Psoas muscle (tissue), 7 donors: ENCODE measurements at regions not wholly inside any gene's neighbourhood (a gene's known extent, or its start where the extent isn't known, plus 50 kb on each side); places are given as distances from the start of the nearest gene placed in this dataset.

Experiments
- ATAC-seq, 4 donors: fragments of 200-7000 bp; cut with Tn5 transposase; one replicate each; pipeline ENCODE4 v1.9.1; 2020; ENCODE audit warnings: moderate library complexity in 3 of 4, mild to moderate bottlenecking in 2 of 4
- DNase-seq, 2 donors: peaks; one replicate each; pipeline ENCODE4 v3.0.0-alpha.2; 2020
- H3K27ac ChIP-seq: fragments of 200-600 bp; one replicate; pipeline ENCODE4 v1.8.0; 2022
- H3K27me3 ChIP-seq, 3 donors: fragments of 200-600 bp in 1 of 3; one replicate each; pipeline versions ENCODE4 v1.6.1 to v1.8.0; 2013 to 2022; ENCODE audit warnings: low read length in 2 of 3, mild to moderate bottlenecking in 2 of 3, moderate library complexity in 1 of 3; ENCODE audit not compliant: insufficient read depth in 3 of 3
- H3K36me3 ChIP-seq, 2 donors: fragments of 200-600 bp in 1 of 2; one replicate each; pipeline versions ENCODE4 v1.6.1 to v1.8.0; 2013 to 2022; ENCODE audit warnings: low read depth in 1 of 2, mild to moderate bottlenecking in 1 of 2, moderate library complexity in 1 of 2; ENCODE audit not compliant: insufficient read depth in 1 of 2
- H3K4me1 ChIP-seq: fragments of 200-600 bp; one replicate; pipeline ENCODE4 v1.8.0; 2022
- H3K4me3 ChIP-seq: fragments of 200-600 bp; one replicate; pipeline ENCODE4 v1.8.0; 2022; ENCODE audit warnings: mild to moderate bottlenecking
- H3K9me3 ChIP-seq: fragments of 200-600 bp; one replicate; pipeline ENCODE4 v1.8.0; 2022
- CTCF ChIP-seq: fragments of 200-600 bp; IDR thresholded peaks from one replicate; pipeline ENCODE4 v1.8.0; 2022; ENCODE audit warnings: antibody characterized with exemption
- WGBS, 3 donors: extraction: QIAGEN DNeasy Blood & Tissue Kit; methylation state at CpG; one replicate each; pipeline versions ENCODE4 v1.1.6 to v1.1.7; 2013; 5-methylcytosine and 5-hydroxymethylcytosine counted together
- intact Hi-C, 2 donors: fragments of 100-400 bp; cut with DNase I; formaldehyde crosslinking; loops; one replicate each; pipeline versions ENCODE4 v1.11.0 to v1.14.2; 2022
- donor health status: healthy with polysubstance abuse.
- donor health status: DM: no; HTN: no; CAD: no; lungs with moderate emphysema.
- donor health status: Bipolar disorder and iron deficiency.
- donor health status: healthy.
- donor health status: DM: yes; HTN: yes; CAD: no.
- donor health status: DM: no; HTN: no; CAD: no.
- donor health status: DM: yes; HTN: yes; CAD: no.

DNA sequence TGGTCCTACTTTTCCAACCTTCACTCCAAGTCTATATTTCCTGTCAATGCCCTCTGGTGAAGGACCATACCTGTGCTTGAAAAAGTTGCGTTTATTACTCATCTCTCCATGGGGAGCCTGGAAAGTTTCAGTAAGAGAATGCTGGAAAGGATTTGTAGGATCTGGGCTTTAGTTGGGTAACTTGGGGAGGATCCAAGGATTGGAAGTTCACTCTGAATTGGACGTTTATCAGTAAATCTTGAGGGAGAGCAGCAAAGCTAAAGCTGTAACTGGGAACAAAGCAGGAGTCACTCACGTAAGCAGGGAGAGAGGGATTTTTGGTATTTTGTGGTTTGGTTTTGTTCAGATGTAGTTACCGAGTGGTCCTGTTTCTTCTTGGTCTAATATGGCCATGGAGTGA, 51.4 kb upstream of the NPVF start:
- no peaks in the 10 kb centered on the region for H3K4me1 ChIP-seq
- H3K27me3 ChIP-seq = no peaks in the 10 kb centered on the region
- no peaks in the 10 kb centered on the region for H3K9me3 ChIP-seq
- H3K27ac ChIP-seq = no peak overlapping the region
- intact Hi-C loops = no loop called here
- 67 to 79% (median 69%) methylated on average over 4 of the region's 4 CpGs for WGBS, 3 donors
- H3K4me3 ChIP-seq = no peak overlapping the region
- DNase-seq (no peak), ATAC-seq (no peak)
- TF ChIP-seq CTCF = no peak
- H3K36me3 ChIP-seq = no peaks in the 10 kb centered on the region

DNA sequence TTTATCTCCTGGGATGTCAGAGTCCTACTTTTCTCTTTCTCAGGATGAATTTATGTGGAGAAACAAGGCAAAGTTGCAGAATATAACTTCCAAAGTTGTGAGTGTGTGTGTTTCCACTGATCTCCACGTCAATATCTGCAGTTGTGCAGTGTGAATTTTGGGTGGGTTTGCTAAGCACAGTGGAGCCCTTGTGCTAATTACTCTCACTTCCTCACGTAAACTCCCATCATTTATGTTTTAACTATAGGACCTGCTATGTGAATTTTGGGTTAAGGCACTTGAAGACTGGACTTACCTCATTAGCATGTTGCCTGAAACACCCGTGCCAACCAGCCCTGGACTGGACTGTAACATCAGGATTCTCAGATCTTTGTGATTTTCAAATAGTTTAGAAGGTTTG, 51.9 kb upstream of the NPVF start:
- no peak overlapping the region for H3K4me3 ChIP-seq
- no peaks in the 10 kb centered on the region for H3K36me3 ChIP-seq
- no peak for DNase-seq
- no peak overlapping the region for H3K27ac ChIP-seq
- no peaks in the 10 kb centered on the region for H3K4me1 ChIP-seq
- no peaks in the 10 kb centered on the region for H3K9me3 ChIP-seq
- WGBS, 3 donors = 74 to 76% (median 76%) methylated on average over 3 of the region's 3 CpGs
- no peaks in the 10 kb centered on the region for H3K27me3 ChIP-seq
- TF ChIP-seq CTCF = no peak
- no peak for ATAC-seq
- intact Hi-C loops = no loop called here

DNA sequence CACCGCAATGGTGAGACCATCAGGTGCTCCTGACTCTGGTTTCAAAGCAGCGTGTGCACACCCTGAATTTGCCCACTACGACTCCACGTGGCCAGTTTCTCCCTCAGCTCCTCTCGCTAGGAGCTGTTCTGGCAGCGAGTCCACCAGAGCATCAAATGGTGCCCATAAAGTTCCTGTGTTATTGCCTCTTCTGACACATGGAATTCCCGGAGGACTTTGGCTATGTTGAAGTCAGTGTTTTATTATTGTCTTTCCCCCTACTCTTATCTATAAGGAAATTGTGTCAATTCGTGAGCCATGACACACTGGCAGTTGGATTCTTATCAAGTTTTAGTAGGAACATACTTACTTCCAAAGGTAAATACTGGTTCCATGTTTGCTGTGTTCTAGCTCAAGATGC, 53.9 kb upstream of the NPVF start:
- no peaks in the 10 kb centered on the region for H3K9me3 ChIP-seq
- H3K27ac ChIP-seq = no peak overlapping the region
- no peak overlapping the region for H3K4me3 ChIP-seq
- no peaks in the 10 kb centered on the region for H3K27me3 ChIP-seq
- 70 to 81% (median 80%) methylated on average over 8 of the region's 8 CpGs for WGBS, 3 donors
- no peaks in the 10 kb centered on the region for H3K4me1 ChIP-seq
- DNase-seq = no peak
- ATAC-seq = no peak
- no peaks in the 10 kb centered on the region for H3K36me3 ChIP-seq
- intact Hi-C loops = no loop called here
- no peak for TF ChIP-seq CTCF

- intact Hi-C loops = no loop called here
- Histone ChIP-seq H3K4me1 (no peaks in the 10 kb centered on the region), H3K4me3 (no peak overlapping the region), H3K27me3 (no peaks in the 10 kb centered on the region), H3K36me3 (no peaks in the 10 kb centered on the region), H3K9me3 (no peaks in the 10 kb centered on the region), H3K27ac (no peak overlapping the region)
- TF ChIP-seq CTCF = no peak
- ATAC-seq = no peak
- no peak for DNase-seq
These were observed 58.5 kb upstream of the NPVF start for GRCh38 chr7:25286756-25287155.

- Histone ChIP-seq H3K27ac (no peak overlapping the region), H3K4me1 (no peaks in the 10 kb centered on the region), H3K4me3 (no peak overlapping the region), H3K9me3 (no peaks in the 10 kb centered on the region), H3K36me3 (no peaks in the 10 kb centered on the region), H3K27me3 (no peaks in the 10 kb centered on the region)
- DNase-seq (no peak), ATAC-seq (no peak)
- intact Hi-C loops = no loop called here
- no peak for TF ChIP-seq CTCF
- WGBS, 3 donors = 76 to 87% (median 81%) methylated on average over 6 of the region's 6 CpGs
These were observed 59.0 kb upstream of the NPVF start for GRCh38 chr7:25287291-25287690.
